Vagina (tissue), 2 donors: ENCODE measurements at regions not wholly inside any gene's neighbourhood (a gene's known extent, or its start where the extent isn't known, plus 50 kb on each side); places are given as distances from the start of the nearest gene placed in this dataset.

Experiments
- DNase-seq, 2 donors: peaks; one replicate each; pipeline ENCODE4 v3.0.0-alpha.2; 2017; ENCODE audit errors: extremely low spot score in 2 of 2
- H3K27ac ChIP-seq: fragments of 200-600 bp; sonication (generic); one replicate; pipeline ENCODE4 v1.5.1; 2019
- H3K27me3 ChIP-seq: fragments of 200-600 bp; sonication (generic); one replicate; pipeline ENCODE4 v1.5.1; 2019
- H3K36me3 ChIP-seq, 2 donors: fragments of 200-600 bp; sonication (generic); one replicate each; pipeline ENCODE4 v1.5.1; 2017 to 2019
- H3K4me1 ChIP-seq: fragments of 200-600 bp; sonication (generic); one replicate; pipeline ENCODE4 v1.5.1; 2019
- H3K4me3 ChIP-seq, 2 donors: fragments of 200-600 bp; sonication (generic); 1 replicate in 1 of 2; 2 replicates in 1 of 2; pipeline ENCODE4 v1.5.1; 2016 to 2019
- H3K9me3 ChIP-seq: fragments of 200-600 bp; sonication (generic); one replicate; pipeline ENCODE4 v1.5.1; 2019
- CTCF ChIP-seq, 3 experiments: fragments of 450-650 bp in 2 of 3; fragments of 200-600 bp in 1 of 3; sonication (generic) in 1 of 3; IDR thresholded peaks; one replicate each; pipeline ENCODE4 v1.5.1; 2017 to 2019; ENCODE audit warnings: antibody characterized with exemption in 3 of 3, mild to moderate bottlenecking in 2 of 3, moderate library complexity in 2 of 3
- POLR2A ChIP-seq, 2 donors: fragments of 450-650 bp; IDR thresholded peaks; one replicate each; pipeline ENCODE4 v1.6.1; 2017; ENCODE audit warnings: antibody characterized with exemption in 2 of 2, mild to moderate bottlenecking in 2 of 2, moderate library complexity in 2 of 2
- POLR2AphosphoS5 ChIP-seq, 2 donors: sonication (generic); formaldehyde crosslinking; IDR thresholded peaks; one replicate each; pipeline ENCODE4 v1.9.0; 2017; ENCODE audit warnings: antibody characterized with exemption in 2 of 2, mild to moderate bottlenecking in 2 of 2, low read depth in 1 of 2; ENCODE audit not compliant: insufficient read depth in 1 of 2
- intact Hi-C: fragments of 100-400 bp; cut with DNase I; formaldehyde crosslinking; loops from one replicate; pipeline ENCODE4 v1.15.1; 2023

DNA sequence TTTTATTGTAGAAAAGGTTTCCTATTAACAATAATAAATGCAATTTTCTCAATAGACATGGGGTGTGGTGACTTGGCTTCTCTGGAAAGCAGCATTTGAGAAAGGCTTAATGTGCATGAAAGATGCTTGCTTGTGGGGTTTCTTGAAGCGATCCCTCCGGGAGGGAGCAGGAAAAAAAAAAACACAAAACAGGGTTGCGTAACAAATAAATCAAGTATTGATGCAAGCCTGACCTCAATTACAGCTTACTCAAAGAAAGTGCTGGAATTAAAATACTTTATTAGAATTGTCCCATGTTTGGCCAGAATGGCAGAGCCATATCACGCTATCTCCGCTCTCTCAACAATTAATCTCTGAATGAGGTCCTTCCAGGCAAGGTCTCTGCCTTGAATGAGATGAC, 1612.5 kb downstream of the REEP3 start:
- TF ChIP-seq POLR2AphosphoS5 (IDR thresholded peaks at IDR 0.05; ENCODE audit: insufficient read depth in 1 of 2, low read depth in 1 of 2): no peak
- TF ChIP-seq CTCF (IDR thresholded peaks at IDR 0.05): no peak
- TF ChIP-seq POLR2A (IDR thresholded peaks at IDR 0.05): no peak
- intact Hi-C loops: no loop called here

DNA sequence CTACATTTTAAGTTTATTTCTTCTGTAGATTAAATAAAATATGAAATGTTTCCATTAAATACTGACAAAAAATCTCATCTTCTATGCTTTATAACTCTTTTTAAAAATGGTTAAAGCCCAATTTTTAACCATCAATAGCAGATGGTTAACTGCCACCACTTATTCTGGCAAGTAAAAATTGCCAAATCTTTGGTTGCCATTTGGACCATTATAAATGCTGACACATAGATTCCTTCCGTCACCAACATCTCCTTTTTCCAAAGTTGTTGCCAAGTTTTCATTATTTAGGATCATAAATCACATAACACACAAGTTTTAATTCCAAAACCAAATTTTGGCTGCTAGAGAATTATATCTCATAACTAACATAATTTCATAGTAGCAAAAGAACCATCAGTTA, 1614.3 kb downstream of the REEP3 start:
- H3K27me3 ChIP-seq: no peaks in the 10 kb centered on the region
- intact Hi-C loops: no loop called here
- H3K4me3 ChIP-seq: no peak overlapping the region
- H3K9me3 ChIP-seq: no peaks in the 10 kb centered on the region
- DNase-seq: no peak
- H3K27ac ChIP-seq: no peak overlapping the region
- no peaks in the 10 kb centered on the region for H3K36me3 ChIP-seq
- no peaks in the 10 kb centered on the region for H3K4me1 ChIP-seq
- no peak for TF ChIP-seq POLR2AphosphoS5 (IDR thresholded peaks at IDR 0.05; ENCODE audit: insufficient read depth in 1 of 2, low read depth in 1 of 2)
- no peak for TF ChIP-seq CTCF (IDR thresholded peaks at IDR 0.05)
- TF ChIP-seq POLR2A (IDR thresholded peaks at IDR 0.05): no peak

More for the DNA sequence above, 1612.5 kb downstream of the REEP3 start:
- no peaks in the 10 kb centered on the region for H3K36me3 ChIP-seq
- no peaks in the 10 kb centered on the region for H3K9me3 ChIP-seq
- no peak overlapping the region for H3K27ac ChIP-seq
- H3K4me1 ChIP-seq: no peaks in the 10 kb centered on the region
- H3K27me3 ChIP-seq: no peaks in the 10 kb centered on the region
- DNase-seq: no peak
- no peak overlapping the region for H3K4me3 ChIP-seq

DNA sequence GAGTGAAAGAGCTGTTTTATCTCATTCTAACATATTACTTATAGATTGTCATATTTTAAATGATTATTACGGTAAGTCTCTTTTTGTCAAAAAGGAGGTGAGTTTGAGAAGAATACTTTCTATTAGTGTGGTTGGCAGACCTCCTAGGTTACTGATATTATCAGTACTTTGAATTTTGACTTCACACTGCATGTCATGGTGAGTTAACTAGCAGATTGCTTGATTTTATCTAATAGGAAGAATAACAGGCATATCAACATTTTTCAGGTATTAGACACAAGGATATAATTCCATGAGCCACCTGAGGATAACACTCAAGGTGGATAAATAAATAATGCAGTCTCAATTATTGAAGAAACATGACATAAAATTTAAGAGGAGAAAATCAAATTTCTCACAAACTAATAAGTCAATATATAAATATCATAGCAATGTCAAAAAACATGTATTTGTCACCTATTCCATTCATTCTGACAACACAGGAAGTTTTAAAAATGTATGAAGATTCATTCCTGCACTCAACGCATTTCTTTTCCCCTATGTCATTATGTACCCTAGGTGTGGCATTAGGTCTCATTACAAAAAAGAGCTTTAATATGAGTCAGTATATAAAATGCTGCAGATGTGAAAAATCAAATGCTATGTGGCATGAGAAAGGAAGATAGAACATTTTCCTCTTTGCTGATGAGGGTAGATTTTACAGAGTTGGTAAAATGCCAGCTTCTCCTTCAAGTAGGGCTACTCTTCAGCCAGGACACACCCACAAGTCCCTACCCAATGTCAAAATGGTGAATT, 1621.6 kb downstream of the REEP3 start:
- TF ChIP-seq POLR2AphosphoS5 (IDR thresholded peaks at IDR 0.05; ENCODE audit: insufficient read depth in 1 of 2, low read depth in 1 of 2) (no peak), CTCF (IDR thresholded peaks at IDR 0.05) (no peak), POLR2A (IDR thresholded peaks at IDR 0.05) (no peak)
- intact Hi-C loops: no loop called here
- Histone ChIP-seq H3K27me3 (no peaks in the 10 kb centered on the region), H3K4me3 (no peak overlapping the region), H3K4me1 (no peaks in the 10 kb centered on the region), H3K9me3 (no peaks in the 10 kb centered on the region), H3K36me3 (no peaks in the 10 kb centered on the region), H3K27ac (no peak overlapping the region)
- no peak for DNase-seq

DNA sequence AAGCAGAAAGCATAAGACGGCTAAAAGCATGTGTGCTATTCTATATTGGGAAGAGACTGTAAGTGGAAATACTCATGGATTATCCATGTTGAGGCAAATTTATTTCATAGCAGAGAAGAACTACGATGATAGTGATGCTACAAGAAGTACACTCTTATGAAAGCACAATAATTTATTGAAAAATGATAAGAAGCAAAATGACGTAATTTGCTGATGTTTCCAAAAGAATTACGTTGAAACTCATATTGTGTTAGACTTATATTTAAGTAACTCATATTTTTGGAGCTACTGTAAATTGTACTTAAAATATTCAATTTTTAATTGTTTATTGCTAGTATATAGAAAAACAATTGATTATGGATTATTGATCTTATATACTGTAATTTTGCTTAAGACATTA, 1622.5 kb downstream of the REEP3 start:
- Histone ChIP-seq H3K4me3 (no peak overlapping the region), H3K36me3 (no peaks in the 10 kb centered on the region), H3K4me1 (no peaks in the 10 kb centered on the region), H3K9me3 (no peaks in the 10 kb centered on the region), H3K27me3 (no peaks in the 10 kb centered on the region), H3K27ac (no peak overlapping the region)
- TF ChIP-seq POLR2A (IDR thresholded peaks at IDR 0.05) (no peak), POLR2AphosphoS5 (IDR thresholded peaks at IDR 0.05; ENCODE audit: insufficient read depth in 1 of 2, low read depth in 1 of 2) (no peak), CTCF (IDR thresholded peaks at IDR 0.05) (no peak)
- no peak for DNase-seq
- intact Hi-C loops: no loop called here

DNA sequence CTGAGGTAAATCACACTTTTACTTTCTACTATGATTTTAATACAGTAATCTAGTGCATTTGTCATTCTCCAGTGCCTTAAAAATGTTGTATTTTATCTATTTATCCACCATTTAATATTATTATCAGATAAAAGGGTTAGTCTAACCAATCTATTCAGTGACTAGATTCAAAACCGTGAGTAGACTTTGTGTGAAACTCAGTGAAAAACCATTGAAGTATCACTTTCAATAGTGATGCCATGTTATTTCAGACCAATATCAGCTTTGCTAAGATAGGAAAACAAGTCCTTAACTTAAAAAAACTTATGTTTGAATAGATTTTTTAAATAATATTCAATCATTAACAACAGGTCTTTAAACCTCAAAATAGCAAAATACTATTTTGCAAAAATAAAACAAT, 1628.7 kb downstream of the REEP3 start:
- Histone ChIP-seq H3K9me3 (no peaks in the 10 kb centered on the region), H3K27ac (no peak overlapping the region), H3K4me1 (no peaks in the 10 kb centered on the region), H3K36me3 (no peaks in the 10 kb centered on the region), H3K27me3 (no peaks in the 10 kb centered on the region), H3K4me3 (no peak overlapping the region)
- intact Hi-C loops: no loop called here
- TF ChIP-seq POLR2A (IDR thresholded peaks at IDR 0.05): no peak
- no peak for TF ChIP-seq POLR2AphosphoS5 (IDR thresholded peaks at IDR 0.05; ENCODE audit: insufficient read depth in 1 of 2, low read depth in 1 of 2)
- no peak for TF ChIP-seq CTCF (IDR thresholded peaks at IDR 0.05)
- DNase-seq: no peak
